Right lobe of liver (tissue), 6 donors: ENCODE measurements at regions not wholly inside any gene's neighbourhood (a gene's known extent, or its start where the extent isn't known, plus 50 kb on each side); places are given as distances from the start of the nearest gene placed in this dataset.

ENCODE experiments used
- ATAC-seq, 4 donors: fragments of 200-7000 bp; cut with Tn5 transposase; one replicate each; pipeline ENCODE4 v1.9.1; 2020; ENCODE audit warnings: mild to moderate bottlenecking in 4 of 4, moderate library complexity in 4 of 4
- DNase-seq, 3 donors: peaks; one replicate each; pipeline ENCODE4 v3.0.0-alpha.2; 2020
- H3K27ac ChIP-seq, 3 donors: fragments of 200-600 bp; one replicate each; pipeline ENCODE4 v1.8.0; 2022
- H3K27me3 ChIP-seq, 2 donors: fragments of 200-600 bp; one replicate each; pipeline ENCODE4 v1.8.0; 2022
- H3K36me3 ChIP-seq, 4 donors: fragments of 200-600 bp; sonication (generic) in 1 of 4; one replicate each; pipeline versions ENCODE4 v1.5.1 to v1.8.0; 2017 to 2022; ENCODE audit warnings: control low read depth in 1 of 4
- H3K4me1 ChIP-seq, 4 donors: fragments of 200-600 bp; sonication (generic) in 1 of 4; one replicate each; pipeline versions ENCODE4 v1.5.1 to v1.8.0; 2017 to 2022; ENCODE audit warnings: control low read depth in 1 of 4
- H3K4me3 ChIP-seq, 3 donors: fragments of 200-600 bp; one replicate each; pipeline ENCODE4 v1.8.0; 2022
- H3K9me3 ChIP-seq, 4 donors: fragments of 200-600 bp; sonication (generic) in 1 of 4; one replicate each; pipeline versions ENCODE4 v1.5.1 to v1.8.0; 2017 to 2022; ENCODE audit warnings: control low read depth in 1 of 4
- POLR2A ChIP-seq: fragments of 450-650 bp; IDR thresholded peaks from one replicate; pipeline ENCODE4 v1.6.1; 2017; ENCODE audit warnings: antibody characterized with exemption, mild to moderate bottlenecking
- WGBS: methylation state at CpG from one replicate; pipeline ENCODE4 v1.1.6; 2018; ENCODE audit warnings: low coverage, low lambda C conversion rate; ENCODE audit not compliant: insufficient coverage; ENCODE audit errors: missing lambda C conversion rate; 5-methylcytosine and 5-hydroxymethylcytosine counted together
- intact Hi-C, 2 donors: fragments of 100-400 bp; cut with DNase I; formaldehyde crosslinking; loops; one replicate each; pipeline versions ENCODE4 v1.11.2 to v1.14.1; 2022
- TF ChIP-seq, protein P1 (sequence below), 4 donors: fragments of 200-600 bp in 3 of 4; fragments of 450-650 bp in 1 of 4; IDR thresholded peaks; one replicate each; pipeline versions ENCODE4 v1.5.1 to v1.8.0; 2016 to 2022; ENCODE audit warnings: antibody characterized with exemption in 4 of 4, mild to moderate bottlenecking in 2 of 4
- donor health status: DM: no; HTN: yes; CAD: no.
- donor health status: DM: no; HTN: no; CAD: no.
- donor health status: DM: no; HTN: no; CAD: no.
- donor health status: DM: no; HTN: yes; CAD: no.
- donor health status: DM: no; HTN: yes; CAD: no.

DNA sequence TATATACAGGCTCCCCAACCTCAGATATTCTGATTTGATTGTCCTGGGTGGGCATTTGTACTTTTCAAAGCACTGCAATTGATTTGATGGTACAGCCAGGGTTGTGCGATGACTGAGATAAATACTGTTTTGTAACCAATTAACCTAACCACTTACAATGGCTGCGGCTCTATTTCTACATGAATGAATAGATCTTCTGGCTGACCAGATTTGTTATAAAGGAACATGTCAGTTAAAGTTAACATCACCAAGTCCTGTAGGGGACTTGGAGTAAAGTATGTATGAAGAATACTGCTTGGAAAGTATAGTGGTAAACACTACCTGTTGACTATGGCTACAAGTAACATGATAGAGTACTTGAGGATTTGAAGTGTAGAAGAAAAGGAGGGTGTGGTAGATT is 369.2 kb upstream of the JAG1 start:
- 89% methylated on average over 2 of the region's 2 CpGs for WGBS
- no peak overlapping the region for H3K27ac ChIP-seq
- intact Hi-C loops = no loop called here
- H3K4me3 ChIP-seq = no peak overlapping the region
- TF ChIP-seq, protein P1, sequence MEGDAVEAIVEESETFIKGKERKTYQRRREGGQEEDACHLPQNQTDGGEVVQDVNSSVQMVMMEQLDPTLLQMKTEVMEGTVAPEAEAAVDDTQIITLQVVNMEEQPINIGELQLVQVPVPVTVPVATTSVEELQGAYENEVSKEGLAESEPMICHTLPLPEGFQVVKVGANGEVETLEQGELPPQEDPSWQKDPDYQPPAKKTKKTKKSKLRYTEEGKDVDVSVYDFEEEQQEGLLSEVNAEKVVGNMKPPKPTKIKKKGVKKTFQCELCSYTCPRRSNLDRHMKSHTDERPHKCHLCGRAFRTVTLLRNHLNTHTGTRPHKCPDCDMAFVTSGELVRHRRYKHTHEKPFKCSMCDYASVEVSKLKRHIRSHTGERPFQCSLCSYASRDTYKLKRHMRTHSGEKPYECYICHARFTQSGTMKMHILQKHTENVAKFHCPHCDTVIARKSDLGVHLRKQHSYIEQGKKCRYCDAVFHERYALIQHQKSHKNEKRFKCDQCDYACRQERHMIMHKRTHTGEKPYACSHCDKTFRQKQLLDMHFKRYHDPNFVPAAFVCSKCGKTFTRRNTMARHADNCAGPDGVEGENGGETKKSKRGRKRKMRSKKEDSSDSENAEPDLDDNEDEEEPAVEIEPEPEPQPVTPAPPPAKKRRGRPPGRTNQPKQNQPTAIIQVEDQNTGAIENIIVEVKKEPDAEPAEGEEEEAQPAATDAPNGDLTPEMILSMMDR (IDR thresholded peaks at IDR 0.05) = no peak
- TF ChIP-seq POLR2A = no peak
- ATAC-seq (no peak), DNase-seq (no peak)
- H3K4me1 ChIP-seq = no peaks in the 10 kb centered on the region
- no peaks in the 10 kb centered on the region for H3K36me3 ChIP-seq
- H3K9me3 ChIP-seq = no peaks in the 10 kb centered on the region
- no peaks in the 10 kb centered on the region for H3K27me3 ChIP-seq

DNA sequence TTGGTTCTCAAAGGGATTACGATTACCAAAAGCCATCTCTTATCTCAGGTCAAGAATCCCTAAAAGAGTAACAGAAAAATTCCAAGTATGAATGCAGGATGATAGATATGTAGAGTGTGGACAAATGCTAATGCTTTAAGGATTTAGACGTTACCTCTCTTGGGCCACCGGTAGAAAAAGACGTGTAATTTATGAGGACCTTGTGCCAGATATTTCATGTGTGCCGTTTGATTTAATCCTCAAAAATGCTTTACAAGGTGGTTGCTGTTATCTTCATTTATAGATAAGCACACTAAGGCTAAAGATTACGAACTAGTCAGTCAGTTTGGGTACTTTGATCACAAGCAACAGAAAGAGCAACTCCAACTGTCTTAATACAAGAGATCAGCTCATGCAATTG is 370.8 kb upstream of the JAG1 start:
- TF ChIP-seq, protein P1 (IDR thresholded peaks at IDR 0.05) = no peak
- no peak for TF ChIP-seq POLR2A

DNA sequence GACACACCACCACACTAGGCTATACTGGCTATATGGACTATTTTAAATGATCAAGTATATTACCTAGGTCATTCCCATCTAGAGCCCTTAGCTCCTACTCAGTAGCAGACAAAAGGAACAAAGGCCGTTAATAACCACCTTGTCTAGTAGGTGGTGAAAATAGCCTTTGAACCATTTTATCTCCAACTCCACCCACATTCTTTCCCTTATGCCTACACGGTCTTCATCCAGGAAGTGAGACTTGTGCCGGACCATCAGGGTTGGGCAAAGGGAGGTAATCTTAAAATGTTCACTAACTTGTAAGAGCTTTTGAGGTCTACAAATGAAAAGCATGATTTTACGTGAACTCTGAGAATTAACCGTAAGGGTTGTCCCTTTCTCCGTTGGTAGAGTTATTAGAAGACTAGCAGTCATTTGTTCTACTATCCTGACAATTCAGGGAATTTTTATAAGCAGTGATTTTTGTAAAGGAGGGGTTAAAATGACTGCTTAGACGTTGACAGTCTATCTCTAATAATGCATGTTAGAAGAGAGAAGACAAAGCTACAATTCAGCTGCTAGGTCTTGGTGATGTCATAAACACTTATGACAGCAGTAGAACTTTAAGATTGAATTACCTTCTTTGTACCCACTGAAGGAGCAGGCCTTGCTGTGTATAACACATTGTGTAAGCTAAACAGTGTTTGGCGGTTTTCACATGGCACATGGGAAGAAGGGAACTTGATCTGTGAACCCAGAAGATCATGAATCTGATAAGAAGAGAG is 371.8 kb upstream of the JAG1 start:
- H3K36me3 ChIP-seq = no peaks in the 10 kb centered on the region
- no peak for DNase-seq
- no peaks in the 10 kb centered on the region for H3K4me1 ChIP-seq
- H3K4me3 ChIP-seq = no peak overlapping the region
- H3K27me3 ChIP-seq = no peaks in the 10 kb centered on the region
- no peak for ATAC-seq
- H3K27ac ChIP-seq = no peak overlapping the region
- 77% methylated on average over 8 of the region's 8 CpGs for WGBS
- TF ChIP-seq, protein P1 (IDR thresholded peaks at IDR 0.05) = no peak
- TF ChIP-seq POLR2A = no peak
- no peaks in the 10 kb centered on the region for H3K9me3 ChIP-seq
- intact Hi-C loops = no loop called here

More for the DNA sequence above, 370.8 kb upstream of the JAG1 start:
- no peak overlapping the region for H3K4me3 ChIP-seq
- no peaks in the 10 kb centered on the region for H3K36me3 ChIP-seq
- ATAC-seq = no peak
- intact Hi-C loops = no loop called here
- WGBS = 63% methylated on average over 6 of the region's 6 CpGs
- no peaks in the 10 kb centered on the region for H3K9me3 ChIP-seq
- no peaks in the 10 kb centered on the region for H3K4me1 ChIP-seq
- DNase-seq = no peak
- no peaks in the 10 kb centered on the region for H3K27me3 ChIP-seq
- no peak overlapping the region for H3K27ac ChIP-seq

DNA sequence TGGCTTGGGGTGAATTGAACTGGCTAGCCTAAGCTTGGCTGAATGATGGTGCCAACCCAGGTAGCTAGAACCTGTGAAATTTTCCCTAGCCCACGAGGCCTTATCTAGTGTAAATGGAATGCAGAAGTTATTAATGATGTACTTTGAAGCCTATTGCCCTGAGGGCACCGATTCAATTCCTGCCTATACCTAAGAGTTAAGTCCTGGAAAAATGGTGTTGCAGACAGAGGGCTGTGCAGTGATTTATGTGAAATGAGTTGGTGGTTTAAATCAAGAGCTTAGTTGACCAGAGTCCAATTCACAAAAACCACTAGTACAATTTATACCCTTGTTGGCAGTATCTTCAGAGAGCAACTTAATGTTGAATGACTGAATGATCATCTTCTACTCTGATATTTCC is 373.8 kb upstream of the JAG1 start:
- 26% methylated on average over 2 of the region's 2 CpGs for WGBS
- no peak overlapping the region for H3K27ac ChIP-seq
- no peaks in the 10 kb centered on the region for H3K9me3 ChIP-seq
- intact Hi-C loops = no loop called here
- H3K4me3 ChIP-seq = no peak overlapping the region
- DNase-seq (no peak), ATAC-seq (no peak)
- H3K27me3 ChIP-seq = no peaks in the 10 kb centered on the region
- H3K4me1 ChIP-seq = no peaks in the 10 kb centered on the region
- no peaks in the 10 kb centered on the region for H3K36me3 ChIP-seq
- no peak for TF ChIP-seq POLR2A
- TF ChIP-seq, protein P1 (IDR thresholded peaks at IDR 0.05) = no peak

DNA sequence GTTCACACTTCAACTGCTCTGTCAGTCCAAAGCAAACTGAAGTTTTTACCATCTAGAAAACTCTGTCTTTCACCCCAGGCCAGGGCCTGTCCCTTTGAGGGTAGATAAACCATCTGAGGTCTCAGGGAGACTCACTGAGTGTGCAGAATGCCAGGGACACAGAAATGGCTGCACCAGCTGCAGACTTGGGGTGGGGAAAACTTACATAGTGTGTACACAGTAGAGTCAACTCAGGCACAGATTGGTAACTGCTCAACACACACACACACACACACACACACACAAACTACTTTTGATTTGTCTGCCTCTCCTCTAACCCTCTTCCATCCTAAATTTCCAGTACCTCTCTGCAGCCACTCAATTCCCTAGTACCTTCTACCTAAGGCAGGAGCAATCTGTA is 374.9 kb upstream of the JAG1 start:
- intact Hi-C loops = no loop called here
- TF ChIP-seq POLR2A = no peak
- TF ChIP-seq, protein P1 (IDR thresholded peaks at IDR 0.05) = no peak
- DNase-seq (no peak), ATAC-seq (no peak)
- Histone ChIP-seq H3K9me3 (no peaks in the 10 kb centered on the region), H3K4me1 (no peaks in the 10 kb centered on the region), H3K4me3 (no peak overlapping the region), H3K36me3 (no peaks in the 10 kb centered on the region), H3K27me3 (no peaks in the 10 kb centered on the region), H3K27ac (no peak overlapping the region)
